GM21528 (cell line): ENCODE measurements at regions not wholly inside any gene's neighbourhood (a gene's known extent, or its start where the extent isn't known, plus 50 kb on each side); places are given as distances from the start of the nearest gene placed in this dataset.
"Not testable (repeated sequence)": the region's sequence is repeated elsewhere in the genome, so short reads cannot be mapped to it uniquely, and the experiment has no call there.

Experiments used
- ATAC-seq: cut with Tn5 transposase; IDR thresholded peaks from one replicate; pipeline ENCODE4 v1.9.1; 2021; ENCODE audit warnings: mild to moderate bottlenecking, moderate library complexity; ENCODE audit not compliant: unreplicated experiment, low FRiP score

DNA sequence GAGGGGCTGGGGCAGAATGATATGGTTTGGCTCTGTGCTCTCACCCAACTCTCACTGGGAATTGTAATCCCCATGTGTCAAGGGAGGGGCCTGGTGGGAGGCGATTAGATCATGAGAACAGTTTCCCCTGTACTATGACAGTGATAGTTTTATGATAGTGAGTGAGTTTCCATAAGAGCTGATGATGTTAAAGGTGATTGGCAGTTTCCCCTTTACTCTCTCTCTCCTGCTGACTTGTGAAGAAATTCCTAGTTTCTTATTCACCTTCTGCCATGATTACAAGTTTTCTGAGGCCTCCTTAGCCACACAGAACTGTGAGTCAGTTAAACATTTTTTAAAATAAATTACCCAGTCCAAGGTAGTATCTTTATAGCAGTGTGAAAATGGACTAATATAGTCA, 120.4 kb upstream of the CDH9 start:
- ATAC-seq, result no peak

DNA sequence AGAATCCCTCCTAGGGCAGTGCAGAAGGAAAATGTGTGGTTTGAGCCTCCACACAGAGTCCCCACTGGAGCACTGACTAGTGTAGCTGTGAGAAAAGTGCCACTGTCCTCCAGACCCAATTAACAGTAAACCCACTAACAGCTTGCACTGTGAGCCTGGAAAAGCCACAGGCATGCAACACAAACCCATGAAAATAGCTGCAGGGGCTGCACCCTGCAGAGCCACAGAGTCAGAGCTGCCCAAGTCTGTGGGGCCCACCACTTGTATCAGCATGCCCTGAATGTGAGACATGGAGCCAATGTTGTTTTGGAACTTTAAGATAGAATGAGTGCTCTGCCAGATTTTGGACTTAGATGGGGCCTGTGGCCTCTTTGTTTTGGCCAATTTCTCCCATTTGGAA, 119.8 kb upstream of the CDH9 start:
- ATAC-seq, result no peak

DNA sequence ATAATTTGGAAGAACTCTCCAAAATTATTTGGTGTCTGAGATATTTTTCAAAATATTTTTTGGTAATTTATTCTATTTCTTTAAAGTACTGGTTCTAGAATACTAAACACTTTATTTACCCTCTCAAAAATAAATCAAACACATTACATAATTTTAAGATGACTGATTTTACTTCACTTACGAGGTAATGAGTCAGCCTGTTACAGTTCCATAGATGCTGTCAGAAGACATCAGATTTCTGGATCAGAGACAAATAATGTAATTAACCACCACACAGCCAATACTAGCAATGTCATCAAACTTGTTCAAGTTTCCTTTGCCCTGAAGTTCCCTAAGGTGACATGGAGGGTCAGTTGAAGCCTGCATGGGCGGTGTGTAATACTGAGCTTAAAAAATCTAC, 106.1 kb upstream of the CDH9 start:
- ATAC-seq, result no peak

DNA sequence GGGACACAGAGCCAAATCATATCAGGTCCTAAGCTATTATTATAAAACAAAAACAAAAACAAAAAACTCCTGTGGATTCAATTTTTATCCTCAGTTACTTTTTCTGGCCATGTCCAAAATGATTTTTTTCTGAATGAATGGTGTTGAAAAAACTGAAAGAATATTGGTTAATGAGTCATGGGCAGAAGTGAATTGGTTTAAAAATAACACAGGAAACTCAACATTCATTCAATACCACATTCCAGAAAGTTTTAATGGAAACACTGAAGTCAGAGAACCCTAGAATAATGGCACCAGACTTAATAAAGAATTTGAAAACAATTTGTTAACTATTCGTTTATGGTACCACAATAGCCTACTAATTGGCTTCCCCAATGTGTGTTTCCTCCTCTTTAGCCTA, 102.4 kb upstream of the CDH9 start:
- no peak for ATAC-seq

DNA sequence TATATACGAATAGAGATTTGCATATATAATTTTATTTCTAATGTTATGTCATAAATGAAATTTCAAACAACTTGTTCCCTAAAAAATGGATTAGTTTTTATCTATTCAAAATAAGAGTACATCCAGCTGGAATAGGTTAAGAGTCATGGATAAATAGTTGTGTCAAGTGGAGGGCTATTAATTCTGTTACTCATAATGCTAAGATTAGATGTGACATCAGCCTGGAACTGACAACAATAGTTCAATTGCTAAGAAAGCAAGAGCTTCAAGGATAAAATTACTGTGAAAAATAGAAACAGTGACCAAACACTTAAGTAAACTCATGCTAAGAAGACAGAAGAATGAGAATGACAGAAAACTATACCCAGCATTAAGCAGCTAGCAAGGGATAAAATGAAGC, 92.2 kb upstream of the CDH9 start:
- ATAC-seq, result no peak

DNA sequence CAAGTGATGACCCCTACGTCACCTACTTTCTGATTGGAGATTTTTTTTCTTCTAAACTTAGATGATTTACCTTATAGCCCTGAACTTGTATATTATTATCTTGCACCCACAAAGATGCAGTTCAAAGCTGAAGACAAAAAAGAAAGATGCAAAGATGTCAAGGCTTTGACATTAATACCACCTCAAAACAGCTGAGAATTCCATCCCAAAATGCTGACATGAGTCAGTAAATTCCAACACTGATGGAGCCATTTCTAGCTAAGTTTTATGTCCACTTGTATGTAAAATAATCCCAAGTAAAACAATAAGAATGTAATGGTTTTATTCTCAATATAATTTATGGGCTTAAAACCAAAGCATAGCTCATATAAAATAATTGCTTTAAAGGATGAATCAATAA, 91.5 kb upstream of the CDH9 start:
- no peak for ATAC-seq

DNA sequence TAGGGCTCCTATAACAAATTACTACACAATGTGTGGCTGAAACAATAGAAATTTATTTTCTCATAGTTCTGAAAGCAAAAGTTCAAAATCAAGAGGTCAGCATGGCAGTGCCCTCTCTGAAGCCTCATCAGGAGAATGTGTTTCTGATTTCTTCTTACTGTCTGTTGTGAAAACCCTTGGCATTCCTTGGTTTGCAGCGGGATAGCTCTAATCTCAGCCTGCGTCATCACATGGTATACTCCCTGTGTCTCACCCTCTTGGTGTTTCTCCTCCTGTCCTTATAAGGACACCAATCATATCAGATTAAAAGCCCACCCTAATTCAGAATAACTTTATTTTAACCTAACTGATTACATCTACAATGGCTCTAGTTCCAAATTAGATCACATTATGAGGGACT, 87.5 kb upstream of the CDH9 start:
- ATAC-seq, result no peak

DNA sequence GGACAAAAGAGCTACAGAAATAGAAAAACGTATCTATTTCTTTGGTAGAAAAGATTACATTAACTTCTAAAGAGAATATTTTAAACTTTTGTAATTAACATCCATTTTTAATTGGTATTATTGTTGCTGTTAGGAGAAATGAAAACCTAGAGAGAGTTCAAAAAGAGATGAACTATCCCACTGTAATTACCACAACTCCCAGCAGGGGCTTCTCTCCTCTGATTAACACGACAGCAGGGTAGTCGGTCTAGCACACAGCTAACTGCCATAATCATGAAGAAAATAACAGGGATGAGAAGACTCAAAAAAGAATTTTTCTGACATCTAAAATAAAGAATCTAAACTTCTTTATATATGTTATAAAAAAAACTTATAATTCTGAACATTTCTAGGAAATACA, 86.2 kb upstream of the CDH9 start:
- no peak for ATAC-seq

DNA sequence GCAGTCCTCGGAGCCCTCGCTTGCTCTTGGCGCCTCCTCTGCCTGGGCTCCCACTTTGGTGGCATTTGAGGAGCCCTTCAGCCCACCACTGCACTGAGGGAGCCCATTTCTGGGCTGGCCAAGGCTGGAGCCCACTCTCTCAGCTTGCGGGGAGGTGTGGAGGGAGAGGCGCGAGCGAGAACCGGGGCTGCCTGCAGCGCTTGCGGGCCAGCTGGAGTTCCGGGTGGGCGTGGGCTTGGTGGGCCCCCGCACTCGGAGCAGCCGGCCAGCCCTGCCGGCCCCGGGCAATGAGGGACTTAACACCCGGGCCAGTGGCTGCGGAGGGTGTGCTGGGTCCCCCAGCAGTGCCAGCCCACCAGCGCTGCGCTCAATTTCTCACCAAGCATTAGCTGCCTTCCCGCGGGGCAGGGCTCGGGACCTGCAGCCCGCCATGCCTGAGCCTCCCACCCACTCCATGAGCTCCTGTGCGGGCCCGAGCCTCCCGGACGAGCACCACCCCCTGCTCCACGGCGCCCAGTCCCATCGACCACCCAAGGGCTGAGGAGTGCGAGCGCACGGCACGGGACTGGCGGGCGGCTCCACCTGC, 81.4 kb upstream of the CDH9 start:
- ATAC-seq, result not testable (repeated sequence)

DNA sequence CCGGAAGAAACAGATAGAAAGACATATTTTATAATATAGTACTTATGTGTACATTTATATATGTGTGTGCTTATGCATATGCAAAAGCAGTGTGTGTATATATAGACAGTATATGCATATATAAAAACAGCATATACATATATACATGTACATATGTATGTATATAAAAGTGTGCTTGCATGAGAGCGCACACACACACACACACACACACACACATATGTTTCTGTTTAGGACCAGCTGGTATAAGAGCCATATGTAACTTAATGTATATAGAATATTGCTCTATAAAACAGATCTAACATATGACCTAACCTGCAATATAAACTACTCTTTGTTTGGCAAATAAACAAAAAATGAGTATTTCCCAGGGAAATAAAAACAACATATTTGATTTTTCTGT, 65.1 kb upstream of the CDH9 start:
- no peak for ATAC-seq

DNA sequence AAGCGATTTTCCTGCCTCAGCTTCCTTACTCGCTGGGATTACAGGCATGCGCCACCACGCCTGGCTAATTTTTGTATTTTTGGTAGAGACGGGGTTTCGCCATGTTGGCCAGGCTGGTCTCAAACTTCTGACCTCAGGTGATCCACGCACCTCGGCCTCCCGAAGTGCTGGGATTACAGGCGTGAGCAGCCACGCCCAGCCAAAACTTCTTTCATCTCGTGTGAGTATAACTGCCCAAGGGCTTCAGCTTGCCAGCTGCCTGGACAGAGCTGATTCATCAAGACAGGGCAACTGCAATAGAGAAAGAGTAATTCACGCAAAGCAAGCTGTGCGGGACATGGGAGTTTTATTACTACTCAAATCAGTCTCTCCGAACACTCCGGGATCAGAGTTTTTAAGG, 57.4 kb upstream of the CDH9 start:
- ATAC-seq, result not testable (repeated sequence)

DNA sequence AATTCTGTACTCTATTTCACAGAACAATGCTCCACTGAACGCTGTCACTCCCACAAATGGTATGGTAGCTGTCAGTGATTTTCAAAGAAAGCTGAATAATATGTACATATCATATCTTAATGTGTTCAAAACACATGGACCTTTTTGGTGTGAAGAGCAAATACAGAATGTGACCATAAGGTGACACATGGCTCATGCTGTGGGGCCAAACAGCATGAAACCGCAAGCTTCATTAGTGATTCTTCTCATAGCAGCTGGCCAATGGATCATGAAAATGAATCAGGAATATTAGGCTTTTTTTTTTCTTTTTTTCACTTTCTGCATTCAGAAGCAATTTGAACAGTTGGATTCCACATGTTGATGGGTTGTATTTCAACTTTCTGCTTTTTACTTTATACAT, 54.9 kb upstream of the CDH9 start:
- no peak for ATAC-seq

DNA sequence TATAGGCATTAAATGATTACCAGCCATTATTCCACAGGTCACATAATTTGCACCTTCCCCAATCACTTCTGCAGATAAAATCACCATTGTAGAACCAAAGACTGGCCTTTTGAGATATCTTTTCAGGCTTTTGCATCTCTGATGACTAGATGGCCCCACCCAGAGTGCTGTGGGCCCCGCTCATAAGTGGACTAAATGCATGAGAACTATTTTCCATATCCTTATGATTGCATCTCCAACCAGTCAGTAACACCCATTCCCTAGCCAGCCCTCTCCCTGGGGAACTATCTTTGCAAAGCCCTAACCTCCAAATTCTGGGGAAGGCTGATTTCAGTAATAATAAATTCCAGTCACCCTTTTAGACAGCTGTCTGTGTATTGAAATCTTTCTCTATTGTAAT, 53.5 kb upstream of the CDH9 start:
- ATAC-seq, result no peak

DNA sequence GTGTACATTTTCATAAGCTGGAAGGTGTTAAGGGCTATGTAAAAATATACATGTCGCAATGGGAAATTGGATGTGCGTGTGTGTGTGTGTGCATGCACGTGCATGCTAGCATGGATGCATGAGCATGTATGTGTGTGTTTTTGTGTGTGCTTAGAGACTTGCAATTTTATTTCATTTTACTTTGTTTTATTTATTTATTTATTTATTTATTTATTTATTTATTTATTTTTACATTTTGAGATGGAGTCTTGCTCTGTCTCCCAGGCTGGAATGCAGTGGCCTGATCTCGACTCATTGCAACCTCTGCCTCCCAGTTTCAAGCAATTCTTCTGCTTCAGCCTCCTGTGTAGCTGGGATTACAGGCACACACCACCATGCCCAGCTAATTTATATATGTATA, 50.4 kb upstream of the CDH9 start:
- not testable (repeated sequence) for ATAC-seq
